PFSK-1 (cell line): ENCODE measurements at regions not wholly inside any gene's neighbourhood (a gene's known extent, or its start where the extent isn't known, plus 50 kb on each side); places are given as distances from the start of the nearest gene placed in this dataset.

Source experiments
- FOXP2 ChIP-seq: optimal IDR thresholded peaks from 2 replicates; pipeline ENCODE3; 2011; ENCODE audit warnings: borderline replicate concordance, control low read depth, inconsistent platforms; ENCODE audit not compliant: insufficient read depth; ENCODE audit errors: extremely low read length, extremely low read depth
- POLR2AphosphoS5 ChIP-seq: IDR thresholded peaks from 2 replicates; pipeline ENCODE4 v1.6.1; 2012; ENCODE audit warnings: low read depth, mild to moderate bottlenecking, control low read depth, low read length, moderate library complexity
- SIN3A ChIP-seq: IDR thresholded peaks from 2 replicates; pipeline ENCODE4 v1.6.1; 2012; ENCODE audit warnings: mild to moderate bottlenecking, low read length, moderate library complexity, borderline replicate concordance; ENCODE audit not compliant: insufficient read depth
- TAF1 ChIP-seq: IDR thresholded peaks from 2 replicates; pipeline ENCODE4 v1.6.1; 2012; ENCODE audit warnings: low read length, control low read depth, borderline replicate concordance; ENCODE audit not compliant: insufficient read depth
- TF ChIP-seq, protein P1 (sequence below), 2 experiments: IDR thresholded peaks; 2 replicates each; pipeline versions ENCODE4 v1.6.1 to v1.8.0; 2011 to 2012; ENCODE audit warnings: low read depth in 2 of 2, low read length in 2 of 2, control low read depth in 1 of 2, inconsistent platforms in 1 of 2, mild to moderate bottlenecking in 1 of 2, moderate library complexity in 1 of 2; ENCODE audit not compliant: insufficient read depth in 1 of 2

GRCh38 chr2:134035605-134036370 lies 218.1 kb upstream of the MGAT5 start:
- TF ChIP-seq, protein P1, sequence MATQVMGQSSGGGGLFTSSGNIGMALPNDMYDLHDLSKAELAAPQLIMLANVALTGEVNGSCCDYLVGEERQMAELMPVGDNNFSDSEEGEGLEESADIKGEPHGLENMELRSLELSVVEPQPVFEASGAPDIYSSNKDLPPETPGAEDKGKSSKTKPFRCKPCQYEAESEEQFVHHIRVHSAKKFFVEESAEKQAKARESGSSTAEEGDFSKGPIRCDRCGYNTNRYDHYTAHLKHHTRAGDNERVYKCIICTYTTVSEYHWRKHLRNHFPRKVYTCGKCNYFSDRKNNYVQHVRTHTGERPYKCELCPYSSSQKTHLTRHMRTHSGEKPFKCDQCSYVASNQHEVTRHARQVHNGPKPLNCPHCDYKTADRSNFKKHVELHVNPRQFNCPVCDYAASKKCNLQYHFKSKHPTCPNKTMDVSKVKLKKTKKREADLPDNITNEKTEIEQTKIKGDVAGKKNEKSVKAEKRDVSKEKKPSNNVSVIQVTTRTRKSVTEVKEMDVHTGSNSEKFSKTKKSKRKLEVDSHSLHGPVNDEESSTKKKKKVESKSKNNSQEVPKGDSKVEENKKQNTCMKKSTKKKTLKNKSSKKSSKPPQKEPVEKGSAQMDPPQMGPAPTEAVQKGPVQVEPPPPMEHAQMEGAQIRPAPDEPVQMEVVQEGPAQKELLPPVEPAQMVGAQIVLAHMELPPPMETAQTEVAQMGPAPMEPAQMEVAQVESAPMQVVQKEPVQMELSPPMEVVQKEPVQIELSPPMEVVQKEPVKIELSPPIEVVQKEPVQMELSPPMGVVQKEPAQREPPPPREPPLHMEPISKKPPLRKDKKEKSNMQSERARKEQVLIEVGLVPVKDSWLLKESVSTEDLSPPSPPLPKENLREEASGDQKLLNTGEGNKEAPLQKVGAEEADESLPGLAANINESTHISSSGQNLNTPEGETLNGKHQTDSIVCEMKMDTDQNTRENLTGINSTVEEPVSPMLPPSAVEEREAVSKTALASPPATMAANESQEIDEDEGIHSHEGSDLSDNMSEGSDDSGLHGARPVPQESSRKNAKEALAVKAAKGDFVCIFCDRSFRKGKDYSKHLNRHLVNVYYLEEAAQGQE (IDR thresholded peaks at IDR 0.05; ENCODE audit: insufficient read depth in 1 of 2, low read depth in 2 of 2, low read length in 2 of 2), result no peak
- TF ChIP-seq TAF1 (no peak), FOXP2 (no peak), POLR2AphosphoS5 (no peak), SIN3A (no peak)
